Activated T-helper 17 cell treated with anti-CD3 and anti-CD28 coated beads, Interleukin-2, amount 50 U/mL, for 72 hours (primary cell): ENCODE measurements at regions not wholly inside any gene's neighbourhood (a gene's known extent, or its start where the extent isn't known, plus 50 kb on each side); places are given as distances from the start of the nearest gene placed in this dataset.

ENCODE experiments used
- ATAC-seq: fragments of 150-1000 bp; cut with Tn5 transposase; replicated peaks from 2 replicates; pipeline ENCODE4 v1.10.0; 2021; ENCODE audit warnings: mild to moderate bottlenecking, moderate library complexity
- H3K27ac Mint-ChIP-seq: one replicate; pipeline ENCODE4 v1.8.0; 2022; ENCODE audit warnings: mixed read lengths
- H3K27me3 Mint-ChIP-seq: one replicate; pipeline ENCODE4 v1.8.0; 2022; ENCODE audit warnings: mixed read lengths
- H3K36me3 Mint-ChIP-seq: one replicate; pipeline ENCODE4 v1.8.0; 2022; ENCODE audit warnings: low read depth, mild to moderate bottlenecking, mixed read lengths
- H3K4me1 Mint-ChIP-seq: one replicate; pipeline ENCODE4 v1.8.0; 2022; ENCODE audit warnings: mixed read lengths
- H3K4me3 Mint-ChIP-seq: one replicate; pipeline ENCODE4 v1.8.0; 2022; ENCODE audit warnings: mild to moderate bottlenecking, mixed read lengths
- H3K9me3 Mint-ChIP-seq: one replicate; pipeline ENCODE4 v1.8.0; 2022; ENCODE audit warnings: mixed read lengths

GRCh38 chr19:32177686-32178085 is 167.7 kb upstream of the ZNF507 start:
- Mint-ChIP-seq H3K36me3 (no peaks in the 10 kb centered on the region), H3K4me3 (no peak overlapping the region), H3K27ac (no peak overlapping the region), H3K4me1 (no peaks in the 10 kb centered on the region), H3K27me3 (no peaks in the 10 kb centered on the region), H3K9me3 (no peaks in the 10 kb centered on the region)
- no peak for ATAC-seq

DNA sequence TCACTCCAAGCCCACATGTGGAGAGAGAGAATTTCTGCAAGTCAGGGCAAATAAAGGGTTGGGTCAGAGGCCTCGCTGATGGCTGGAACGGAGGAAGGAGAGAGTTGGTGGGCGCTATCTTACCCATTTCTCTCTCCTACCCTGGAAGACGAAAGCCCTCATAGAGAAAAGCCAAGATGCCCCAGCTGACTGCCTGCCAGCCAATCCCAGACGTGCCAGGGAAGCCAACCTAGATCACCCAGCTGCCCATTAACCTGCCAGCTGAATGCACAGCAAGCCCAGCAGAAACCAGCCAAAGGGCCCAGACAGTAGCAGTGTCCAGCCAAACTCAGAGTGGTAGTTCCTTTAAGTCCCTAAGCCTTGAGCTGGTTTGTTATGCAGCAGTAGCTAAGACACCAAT is 167.0 kb upstream of the ZNF507 start:
- H3K27me3 Mint-ChIP-seq = peaks cover 2% of the 10 kb centered on the region
- no peaks in the 10 kb centered on the region for H3K36me3 Mint-ChIP-seq
- no peaks in the 10 kb centered on the region for H3K9me3 Mint-ChIP-seq
- no peak for ATAC-seq
- H3K4me3 Mint-ChIP-seq = no peak overlapping the region
- no peaks in the 10 kb centered on the region for H3K4me1 Mint-ChIP-seq
- H3K27ac Mint-ChIP-seq = no peak overlapping the region

- no peaks in the 10 kb centered on the region for H3K36me3 Mint-ChIP-seq
Observed at GRCh38 chr19:32178956-32179355, 166.5 kb upstream of the ZNF507 start.

GRCh38 chr19:32181216-32181920 is 164.0 kb upstream of the ZNF507 start:
- Mint-ChIP-seq H3K27me3 (peaks cover 7% of the 10 kb centered on the region), H3K9me3 (no peaks in the 10 kb centered on the region), H3K4me1 (no peaks in the 10 kb centered on the region), H3K36me3 (no peaks in the 10 kb centered on the region), H3K27ac (no peak overlapping the region), H3K4me3 (no peak overlapping the region)
- no peak for ATAC-seq

More at GRCh38 chr19:32178956-32179355, 166.5 kb upstream of the ZNF507 start:
- Mint-ChIP-seq H3K4me3 (no peak overlapping the region), H3K9me3 (no peaks in the 10 kb centered on the region), H3K4me1 (no peaks in the 10 kb centered on the region), H3K27ac (no peak overlapping the region), H3K27me3 (peaks cover 4% of the 10 kb centered on the region)
- no peak for ATAC-seq

DNA sequence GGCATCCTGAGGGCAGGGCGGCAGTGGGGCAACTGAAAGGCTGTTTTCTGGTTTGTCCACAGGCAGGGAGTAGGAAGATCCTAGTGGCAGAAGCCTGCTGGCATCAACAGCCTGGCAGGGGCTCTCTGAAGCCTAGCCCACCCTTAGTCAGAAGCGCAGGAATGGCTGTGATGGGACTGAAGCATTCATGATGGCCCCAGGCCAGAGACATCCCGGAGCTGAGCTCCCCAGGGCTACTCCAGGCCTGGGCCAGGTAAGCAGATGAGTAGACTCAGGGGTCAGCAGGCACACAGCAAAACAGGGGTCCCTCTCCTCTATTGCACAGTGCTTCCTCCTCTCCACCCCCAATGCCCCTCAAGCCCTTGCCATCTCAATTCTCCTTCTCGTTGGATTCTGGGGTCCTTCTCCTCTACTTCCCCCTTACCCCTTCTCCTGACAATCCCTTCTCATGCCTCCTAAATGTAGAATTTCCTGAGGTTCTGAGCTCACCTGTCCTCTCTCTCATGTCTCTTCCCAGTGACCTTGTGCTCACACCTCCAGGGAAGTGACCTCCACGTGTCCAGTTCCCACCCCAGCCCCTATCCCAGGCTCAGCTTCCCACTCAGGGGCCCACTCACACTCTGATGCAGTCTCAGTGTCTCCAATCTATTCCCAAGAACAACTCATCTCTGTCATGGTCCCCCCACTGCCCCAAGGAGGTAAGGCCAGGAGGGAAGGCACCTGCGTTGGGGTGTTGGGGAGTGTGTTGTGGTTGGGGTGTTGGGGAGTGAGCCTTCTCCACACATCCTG is 158.7 kb upstream of the ZNF507 start:
- H3K27ac Mint-ChIP-seq = no peak overlapping the region
- H3K4me1 Mint-ChIP-seq = no peaks in the 10 kb centered on the region
- no peaks in the 10 kb centered on the region for H3K9me3 Mint-ChIP-seq
- no peak overlapping the region for H3K4me3 Mint-ChIP-seq
- peaks cover 16% of the 10 kb centered on the region for H3K27me3 Mint-ChIP-seq
- no peak for ATAC-seq
- H3K36me3 Mint-ChIP-seq = no peaks in the 10 kb centered on the region

DNA sequence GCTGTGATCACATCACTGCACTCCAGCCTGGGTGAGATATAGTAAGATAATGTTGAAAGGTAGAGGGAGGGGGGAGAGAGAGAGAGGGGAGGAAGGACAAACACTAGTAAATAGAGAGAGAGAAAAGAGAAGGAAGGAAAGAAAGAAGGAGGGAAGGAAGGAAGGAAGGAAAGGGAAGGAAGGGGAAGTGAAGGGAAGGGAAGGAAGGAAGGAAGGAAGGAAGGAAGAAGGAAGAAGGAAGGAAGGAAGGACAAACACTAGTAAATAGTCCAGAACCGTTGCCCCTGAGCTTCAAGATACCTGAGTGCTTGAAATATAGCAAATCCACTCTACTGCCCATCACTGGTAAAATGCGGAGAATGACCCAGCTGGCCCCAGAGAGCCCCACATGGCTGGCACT is 156.5 kb upstream of the ZNF507 start:
- no peaks in the 10 kb centered on the region for H3K4me1 Mint-ChIP-seq
- no peak overlapping the region for H3K4me3 Mint-ChIP-seq
- no peak for ATAC-seq
- H3K9me3 Mint-ChIP-seq = no peaks in the 10 kb centered on the region
- peaks cover 21% of the 10 kb centered on the region for H3K27me3 Mint-ChIP-seq
- no peak overlapping the region for H3K27ac Mint-ChIP-seq
- no peaks in the 10 kb centered on the region for H3K36me3 Mint-ChIP-seq

DNA sequence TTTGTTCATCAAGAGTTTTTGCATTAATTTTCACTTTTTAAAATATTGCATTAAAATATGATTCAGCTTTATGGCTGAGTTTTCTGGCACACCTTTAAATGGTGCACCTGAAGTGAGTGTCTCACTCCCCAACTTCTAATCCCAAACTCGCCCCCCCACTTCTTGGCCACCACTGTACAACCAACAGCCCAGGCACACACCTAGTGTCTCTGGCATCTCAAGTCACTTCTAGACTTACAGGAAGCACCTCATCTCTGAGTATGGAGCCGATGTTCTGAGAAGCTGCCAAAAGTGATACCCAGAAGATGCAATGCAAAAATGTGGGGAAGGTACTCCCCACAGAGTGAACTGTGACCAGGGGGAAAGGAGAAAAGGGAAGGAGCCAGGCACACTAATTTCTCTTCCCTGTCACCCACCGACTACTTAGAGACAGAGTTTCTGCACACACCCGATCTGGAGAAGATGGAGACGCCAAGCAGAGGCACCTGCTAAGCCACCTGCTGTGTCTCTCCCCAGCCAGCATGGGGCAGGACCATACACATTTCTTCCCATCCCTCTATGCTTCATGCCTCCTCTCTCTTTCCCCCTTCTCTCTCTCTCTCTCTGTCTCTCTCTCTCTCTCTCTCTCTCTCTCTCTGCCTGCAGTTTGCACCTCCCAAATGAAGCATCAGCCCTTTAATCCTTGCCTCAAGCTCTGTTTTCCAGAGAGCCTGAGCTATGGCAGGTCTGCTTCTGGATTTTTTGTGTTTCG is 155.3 kb upstream of the ZNF507 start:
- peaks cover 25% of the 10 kb centered on the region for H3K27me3 Mint-ChIP-seq
- H3K4me3 Mint-ChIP-seq = no peak overlapping the region
- ATAC-seq = no peak
- no peaks in the 10 kb centered on the region for H3K4me1 Mint-ChIP-seq
- no peaks in the 10 kb centered on the region for H3K9me3 Mint-ChIP-seq
- H3K36me3 Mint-ChIP-seq = no peaks in the 10 kb centered on the region
- H3K27ac Mint-ChIP-seq = no peak overlapping the region

DNA sequence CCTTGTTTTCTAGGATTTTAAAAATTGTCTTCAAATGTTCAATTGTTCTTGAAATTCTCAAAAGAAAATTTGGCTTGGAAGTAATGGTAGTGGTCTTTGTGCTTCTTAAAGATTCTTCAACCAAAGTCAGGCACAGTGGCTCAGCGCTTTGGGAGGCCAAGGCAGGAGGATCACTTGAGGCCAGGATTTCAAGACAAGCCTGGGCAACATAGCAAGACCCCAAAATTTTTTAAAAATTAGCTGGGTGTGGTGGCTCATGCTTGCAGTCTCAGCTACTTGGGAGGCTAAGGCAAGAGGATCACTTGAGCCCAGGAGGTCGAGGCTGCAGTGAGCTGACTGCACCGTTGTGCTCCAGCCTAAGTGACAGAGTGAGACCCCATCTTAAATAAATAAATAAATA is 153.5 kb upstream of the ZNF507 start:
- Mint-ChIP-seq H3K27ac (no peak overlapping the region), H3K4me3 (no peak overlapping the region), H3K9me3 (no peaks in the 10 kb centered on the region), H3K36me3 (no peaks in the 10 kb centered on the region), H3K4me1 (no peaks in the 10 kb centered on the region), H3K27me3 (peaks cover 23% of the 10 kb centered on the region)
- no peak for ATAC-seq

GRCh38 chr19:32195706-32196610 is 149.5 kb upstream of the ZNF507 start:
- H3K4me3 Mint-ChIP-seq = no peak overlapping the region
- no peaks in the 10 kb centered on the region for H3K36me3 Mint-ChIP-seq
- H3K27me3 Mint-ChIP-seq = peaks cover 17% of the 10 kb centered on the region
- no peak overlapping the region for H3K27ac Mint-ChIP-seq
- no peaks in the 10 kb centered on the region for H3K9me3 Mint-ChIP-seq
- no peak for ATAC-seq
- H3K4me1 Mint-ChIP-seq = no peaks in the 10 kb centered on the region

DNA sequence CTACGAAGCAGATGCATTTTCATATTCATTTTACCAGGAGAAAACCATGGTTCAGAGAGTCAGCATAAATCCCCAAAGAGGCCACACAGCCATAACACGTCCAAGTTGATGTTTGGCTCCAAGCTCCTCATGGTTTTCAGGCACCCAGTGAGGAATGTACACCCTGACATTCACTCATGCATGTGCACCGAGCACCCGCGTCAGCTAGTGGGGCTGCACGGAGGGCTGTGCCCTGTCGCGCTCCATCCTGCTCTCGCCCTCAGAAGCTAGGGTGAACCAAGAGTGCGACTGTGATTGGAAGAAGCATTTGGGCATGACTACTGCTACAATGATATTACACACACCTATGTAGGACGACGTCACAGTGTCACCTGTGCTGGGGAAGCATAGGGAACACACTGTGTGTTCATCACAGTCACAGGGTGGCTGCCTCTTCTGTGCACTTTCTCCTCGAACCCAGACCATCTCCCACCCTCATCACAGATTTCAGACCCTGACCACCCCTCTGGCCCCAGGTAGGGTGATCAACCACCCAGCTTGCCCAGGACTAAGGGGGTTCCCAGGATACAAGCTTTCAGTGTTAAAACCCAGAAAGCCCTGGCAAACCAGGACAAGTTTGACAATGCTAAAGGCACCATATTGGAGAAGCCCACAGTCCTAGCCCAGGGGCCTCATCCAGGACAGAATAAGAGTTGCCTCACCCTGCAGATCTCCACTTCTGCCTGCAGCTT is 148.6 kb upstream of the ZNF507 start:
- peaks cover 16% of the 10 kb centered on the region for H3K27me3 Mint-ChIP-seq
- H3K4me3 Mint-ChIP-seq = no peak overlapping the region
- no peaks in the 10 kb centered on the region for H3K4me1 Mint-ChIP-seq
- no peaks in the 10 kb centered on the region for H3K36me3 Mint-ChIP-seq
- no peak overlapping the region for H3K27ac Mint-ChIP-seq
- H3K9me3 Mint-ChIP-seq = no peaks in the 10 kb centered on the region
- ATAC-seq = no peak

DNA sequence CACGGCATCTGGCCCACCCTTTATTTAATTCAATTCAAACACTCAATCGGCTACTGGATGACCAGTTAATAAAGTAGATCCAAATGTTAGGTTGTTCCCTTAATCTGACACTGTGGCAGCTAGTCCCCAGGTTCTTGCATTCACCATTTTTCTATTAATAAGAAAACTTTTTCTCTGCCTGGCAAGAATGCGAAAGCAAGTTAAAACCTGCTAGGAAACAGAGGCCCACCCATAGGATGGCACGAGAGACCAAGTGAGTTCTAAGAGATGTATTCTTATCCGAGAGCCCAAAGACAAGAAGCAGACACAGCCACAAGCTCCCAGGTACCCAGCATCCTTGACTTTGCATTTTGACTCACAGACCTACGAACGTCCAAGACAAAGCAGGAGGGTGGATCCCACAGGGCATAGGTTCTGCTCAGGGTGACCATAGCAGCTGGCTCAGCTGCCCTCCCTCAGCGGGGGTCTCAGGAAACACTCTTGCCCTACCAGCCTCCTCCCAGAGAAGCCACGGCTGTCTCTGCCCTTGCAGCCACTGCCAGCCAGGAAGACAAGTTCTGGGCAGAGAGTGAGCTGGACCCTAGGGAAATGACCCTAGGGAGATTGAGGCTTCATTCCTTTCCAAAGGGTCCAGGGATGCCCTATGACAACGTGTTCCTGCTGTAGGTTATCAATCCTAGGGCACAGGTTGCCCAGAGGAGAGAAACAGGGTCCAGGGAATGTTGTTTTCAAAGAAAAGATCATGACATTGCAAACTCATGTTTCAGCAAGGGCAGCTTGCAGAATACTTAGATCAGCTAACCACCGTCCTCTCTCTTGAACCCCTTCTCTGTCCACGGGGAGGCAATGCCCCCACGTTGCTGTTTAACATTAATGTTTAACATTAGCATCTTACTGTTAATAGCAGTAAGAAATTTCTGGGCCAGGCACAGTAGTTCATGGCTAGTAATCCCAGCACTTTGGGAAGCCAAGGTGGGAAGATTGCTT is 147.2 kb upstream of the ZNF507 start:
- Mint-ChIP-seq H3K27me3 (peaks cover 8% of the 10 kb centered on the region), H3K36me3 (no peaks in the 10 kb centered on the region), H3K9me3 (no peaks in the 10 kb centered on the region), H3K4me1 (no peaks in the 10 kb centered on the region), H3K27ac (no peak overlapping the region), H3K4me3 (no peak overlapping the region)
- no peak for ATAC-seq

GRCh38 chr19:32199501-32200040 is 145.8 kb upstream of the ZNF507 start:
- Mint-ChIP-seq H3K27me3 (peaks cover 9% of the 10 kb centered on the region), H3K36me3 (no peaks in the 10 kb centered on the region), H3K27ac (no peak overlapping the region), H3K4me1 (no peaks in the 10 kb centered on the region), H3K9me3 (no peaks in the 10 kb centered on the region), H3K4me3 (no peak overlapping the region)
- ATAC-seq = no peak
